ENCODE measurements at regions not wholly inside any gene's neighbourhood (a gene's known extent, or its start where the extent isn't known, plus 50 kb on each side); places are given as distances from the start of the nearest gene placed in this dataset.
"Not testable (repeated sequence)": the region's sequence is repeated elsewhere in the genome, so short reads cannot be mapped to it uniquely, and the experiment has no call there.

- peak; percentile 2 for DNase-seq
Observed at GRCh38 chrX:39418731-39419638, 617.7 kb downstream of the MID1IP1 start.

- DNase-seq, result peak; percentile 30
Observed at GRCh38 chrX:39421006-39421405, 619.7 kb downstream of the MID1IP1 start.

- no peak for DNase-seq
Observed at GRCh38 chrX:39425124-39425806, 624.0 kb downstream of the MID1IP1 start.

GRCh38 chrX:39426101-39426500 is 624.8 kb downstream of the MID1IP1 start:
- DNase-seq, result no peak

GRCh38 chrX:39427492-39427891 is 626.2 kb downstream of the MID1IP1 start:
- peak; percentile 20 for DNase-seq

- peak; percentile 56 for DNase-seq
Observed at GRCh38 chrX:39427906-39428305, 626.6 kb downstream of the MID1IP1 start.

- no peak for DNase-seq
Observed at GRCh38 chrX:39430551-39430950, 629.3 kb downstream of the MID1IP1 start.

GRCh38 chrX:39431893-39432292 is 630.6 kb downstream of the MID1IP1 start:
- no peak for DNase-seq

- DNase-seq, result peak; percentile 40
Observed at GRCh38 chrX:39434671-39435070, 633.4 kb downstream of the MID1IP1 start.

- DNase-seq, result not testable (repeated sequence)
Observed at GRCh38 chrX:39436538-39436937, 635.3 kb downstream of the MID1IP1 start.

GRCh38 chrX:39437670-39438441 is 636.6 kb downstream of the MID1IP1 start:
- DNase-seq, result no peak

- DNase-seq, result no peak
Observed at GRCh38 chrX:39438603-39439602, 637.6 kb downstream of the MID1IP1 start.

GRCh38 chrX:39439906-39440798 is 638.9 kb downstream of the MID1IP1 start:
- no peak for DNase-seq

- no peak for DNase-seq
Observed at GRCh38 chrX:39440799-39441284, 639.6 kb downstream of the MID1IP1 start.

GRCh38 chrX:39442332-39442731 is 641.1 kb downstream of the MID1IP1 start:
- no peak for DNase-seq

GRCh38 chrX:39443240-39443639 is 642.0 kb downstream of the MID1IP1 start:
- peak; percentile 35 for DNase-seq

- no peak for DNase-seq
Observed at GRCh38 chrX:39445336-39445735, 644.1 kb downstream of the MID1IP1 start.

- no peak for DNase-seq
Observed at GRCh38 chrX:39449352-39449751, 648.1 kb downstream of the MID1IP1 start.

GRCh38 chrX:39450234-39450977 is 647.4 kb downstream of the BCOR start:
- no peak for DNase-seq

- DNase-seq, result no peak
Observed at GRCh38 chrX:39451046-39451445, 646.7 kb downstream of the BCOR start.
